ENCODE measurements at regions not wholly inside any gene's neighbourhood (a gene's known extent, or its start where the extent isn't known, plus 50 kb on each side); places are given as distances from the start of the nearest gene placed in this dataset.

DNA sequence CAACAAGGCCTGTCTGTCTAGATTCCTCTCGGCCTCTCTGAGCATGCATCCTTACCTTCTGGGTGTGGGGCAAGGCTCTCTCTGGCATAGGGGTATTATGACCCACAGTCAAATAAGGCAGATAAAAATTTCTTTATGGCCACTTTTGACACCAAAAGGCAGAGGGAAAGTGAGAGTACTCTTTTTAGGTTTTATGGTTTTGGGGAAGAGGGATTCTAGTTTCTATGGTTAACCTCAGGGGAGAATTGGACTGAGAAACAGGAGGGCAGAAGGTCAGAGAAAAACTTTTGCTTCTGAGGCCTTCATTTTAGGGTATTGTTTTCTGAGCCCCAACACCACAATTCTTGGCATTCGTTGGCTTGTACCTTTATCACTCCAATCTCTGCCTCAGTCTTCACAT, 70.0 kb upstream of the CCDC54 start:
- TF ChIP-seq POLR2A (IDR thresholded peaks at IDR 0.05) (no peak), POLR2AphosphoS5 (IDR thresholded peaks at IDR 0.05) (no peak), EP300 (IDR thresholded peaks at IDR 0.05; ENCODE audit: low read depth) (no peak)
- TF ChIP-seq, protein P1, sequence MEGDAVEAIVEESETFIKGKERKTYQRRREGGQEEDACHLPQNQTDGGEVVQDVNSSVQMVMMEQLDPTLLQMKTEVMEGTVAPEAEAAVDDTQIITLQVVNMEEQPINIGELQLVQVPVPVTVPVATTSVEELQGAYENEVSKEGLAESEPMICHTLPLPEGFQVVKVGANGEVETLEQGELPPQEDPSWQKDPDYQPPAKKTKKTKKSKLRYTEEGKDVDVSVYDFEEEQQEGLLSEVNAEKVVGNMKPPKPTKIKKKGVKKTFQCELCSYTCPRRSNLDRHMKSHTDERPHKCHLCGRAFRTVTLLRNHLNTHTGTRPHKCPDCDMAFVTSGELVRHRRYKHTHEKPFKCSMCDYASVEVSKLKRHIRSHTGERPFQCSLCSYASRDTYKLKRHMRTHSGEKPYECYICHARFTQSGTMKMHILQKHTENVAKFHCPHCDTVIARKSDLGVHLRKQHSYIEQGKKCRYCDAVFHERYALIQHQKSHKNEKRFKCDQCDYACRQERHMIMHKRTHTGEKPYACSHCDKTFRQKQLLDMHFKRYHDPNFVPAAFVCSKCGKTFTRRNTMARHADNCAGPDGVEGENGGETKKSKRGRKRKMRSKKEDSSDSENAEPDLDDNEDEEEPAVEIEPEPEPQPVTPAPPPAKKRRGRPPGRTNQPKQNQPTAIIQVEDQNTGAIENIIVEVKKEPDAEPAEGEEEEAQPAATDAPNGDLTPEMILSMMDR (IDR thresholded peaks at IDR 0.05) = no peak
- Histone ChIP-seq H3K9me3 (no peaks in the 10 kb centered on the region), H3K4me3 (no peak overlapping the region), H3K27ac (no peak overlapping the region), H3K4me1 (no peaks in the 10 kb centered on the region), H3K27me3 (no peaks in the 10 kb centered on the region), H3K36me3 (no peaks in the 10 kb centered on the region)
- WGBS, 2 donors (ENCODE audit: low coverage in 1 of 2) = 78 to 80% methylated on average over 2 of the region's 2 CpGs
- in situ Hi-C loops (cut with MboI; ENCODE audit: low pct_ligation_motif_present in 1 of 4, low pct_unique_long_range_greater_than_20kb in 1 of 4, low sequenced_read_pairs in 3 of 4) = no loop called here
- no peak for DNase-seq
- intact Hi-C loops (cut with DNase I; ENCODE audit: low total_unique reads) = no loop called here

DNA sequence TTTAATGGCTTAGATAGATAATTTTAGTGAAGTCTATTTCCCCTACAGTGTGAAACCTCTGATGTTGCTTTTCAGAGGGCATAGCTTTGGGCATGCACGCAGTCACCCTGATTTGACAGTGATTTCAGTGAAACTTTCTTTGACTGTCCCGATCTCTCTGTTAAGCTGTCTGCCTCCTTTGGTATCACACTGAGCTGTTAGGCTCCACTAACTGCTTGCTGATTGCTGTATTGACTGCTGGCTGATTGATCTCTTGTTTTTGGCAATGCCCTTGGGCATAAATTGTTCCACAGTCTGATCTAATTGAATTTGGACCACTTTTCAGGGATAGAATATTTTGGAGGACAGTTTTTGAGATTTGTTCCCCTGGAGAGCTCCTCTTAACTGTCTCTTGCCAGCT, 68.5 kb upstream of the CCDC54 start:
- 73 to 78% methylated on average over 2 of the region's 2 CpGs for whole genome bisulfite sequencing, 2 donors (ENCODE audit: low coverage in 1 of 2)
- TF ChIP-seq, protein P1 (IDR thresholded peaks at IDR 0.05) = no peak
- TF ChIP-seq EP300 (IDR thresholded peaks at IDR 0.05; ENCODE audit: low read depth) = no peak
- TF ChIP-seq POLR2AphosphoS5 (IDR thresholded peaks at IDR 0.05) = no peak
- TF ChIP-seq POLR2A (IDR thresholded peaks at IDR 0.05) = no peak
- in situ Hi-C loops (cut with MboI; ENCODE audit: low pct_ligation_motif_present in 1 of 4, low pct_unique_long_range_greater_than_20kb in 1 of 4, low sequenced_read_pairs in 3 of 4) (no loop called here), intact Hi-C loops (cut with DNase I; ENCODE audit: low total_unique reads) (no loop called here)
- Histone ChIP-seq H3K9me3 (no peaks in the 10 kb centered on the region), H3K36me3 (no peaks in the 10 kb centered on the region), H3K4me3 (no peak overlapping the region), H3K4me1 (no peaks in the 10 kb centered on the region), H3K27me3 (no peaks in the 10 kb centered on the region), H3K27ac (no peak overlapping the region)
- no peak for DNase-seq

DNA sequence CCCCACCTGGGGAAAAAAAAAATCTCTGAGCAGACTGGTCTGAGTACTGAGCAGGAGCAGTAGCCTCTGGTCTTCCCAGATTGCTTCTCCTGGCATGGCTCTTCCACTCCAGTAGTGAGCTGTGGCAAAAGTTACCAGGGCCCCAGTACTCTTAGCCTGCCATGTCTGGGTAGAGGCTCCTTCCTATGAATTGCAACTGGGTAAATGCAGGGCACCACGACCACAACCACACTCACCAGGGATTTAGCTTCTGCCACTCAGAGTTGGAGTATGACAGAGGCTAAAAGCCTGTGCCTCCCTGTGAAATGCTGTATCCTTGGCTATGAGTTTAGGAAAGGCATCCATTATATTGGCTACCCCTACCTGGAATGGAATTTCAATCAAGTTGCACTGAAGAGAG, 67.9 kb upstream of the CCDC54 start:
- TF ChIP-seq, protein P1 (IDR thresholded peaks at IDR 0.05) = no peak
- TF ChIP-seq POLR2AphosphoS5 (IDR thresholded peaks at IDR 0.05) (no peak), EP300 (IDR thresholded peaks at IDR 0.05; ENCODE audit: low read depth) (no peak), POLR2A (IDR thresholded peaks at IDR 0.05) (no peak)
- WGBS, 2 donors (ENCODE audit: low coverage in 1 of 2) = 75% methylated on average over 1 of the region's 1 CpG; no CpG with 5 or more reads in 1 of the 2 donors
- in situ Hi-C loops (cut with MboI; ENCODE audit: low pct_ligation_motif_present in 1 of 4, low pct_unique_long_range_greater_than_20kb in 1 of 4, low sequenced_read_pairs in 3 of 4) = no loop called here
- intact Hi-C loops (cut with DNase I; ENCODE audit: low total_unique reads) = no loop called here
- Histone ChIP-seq H3K4me1 (no peaks in the 10 kb centered on the region), H3K27me3 (no peaks in the 10 kb centered on the region), H3K4me3 (no peak overlapping the region), H3K27ac (no peak overlapping the region), H3K36me3 (no peaks in the 10 kb centered on the region), H3K9me3 (no peaks in the 10 kb centered on the region)
- no peak for DNase-seq

DNA sequence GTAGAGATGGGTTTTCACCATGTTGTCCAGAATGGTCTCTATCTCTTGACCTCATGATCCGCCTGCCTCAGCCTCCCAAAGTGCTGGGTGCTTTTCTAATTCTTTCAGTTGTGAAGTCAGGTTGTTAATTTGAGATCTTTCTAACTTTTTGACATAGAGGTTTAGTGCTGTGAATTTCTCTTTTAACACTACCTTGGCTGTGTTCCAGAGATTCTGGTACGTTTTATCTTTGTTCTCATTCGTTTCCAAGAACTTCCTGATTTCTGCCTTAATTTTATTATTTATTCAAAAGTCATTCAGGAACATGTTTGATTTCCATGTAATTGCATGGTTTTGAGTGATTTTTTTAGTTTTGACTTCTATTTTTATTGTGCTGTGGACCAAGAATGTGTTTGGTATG, 63.5 kb upstream of the CCDC54 start:
- no peaks in the 10 kb centered on the region for H3K9me3 ChIP-seq
- WGBS, 2 donors (ENCODE audit: low coverage in 1 of 2) = 0 to 44% methylated on average over 2 to 3 of the region's 3 CpGs
- no peaks in the 10 kb centered on the region for H3K36me3 ChIP-seq
- no peaks in the 10 kb centered on the region for H3K27me3 ChIP-seq
- DNase-seq = no peak
- intact Hi-C loops (cut with DNase I; ENCODE audit: low total_unique reads) = no loop called here
- in situ Hi-C loops (cut with MboI; ENCODE audit: low pct_ligation_motif_present in 1 of 4, low pct_unique_long_range_greater_than_20kb in 1 of 4, low sequenced_read_pairs in 3 of 4) = no loop called here
- no peak for TF ChIP-seq EP300 (IDR thresholded peaks at IDR 0.05; ENCODE audit: low read depth)
- TF ChIP-seq POLR2A (IDR thresholded peaks at IDR 0.05) = no peak
- TF ChIP-seq, protein P1 (IDR thresholded peaks at IDR 0.05) = no peak
- no peak for TF ChIP-seq POLR2AphosphoS5 (IDR thresholded peaks at IDR 0.05)
- no peaks in the 10 kb centered on the region for H3K4me1 ChIP-seq
- H3K27ac ChIP-seq = no peak overlapping the region
- H3K4me3 ChIP-seq = no peak overlapping the region

Measured in transverse colon (tissue), 4 donors.